ENCODE measurements at regions not wholly inside any gene's neighbourhood (a gene's known extent, or its start where the extent isn't known, plus 50 kb on each side); places are given as distances from the start of the nearest gene placed in this dataset.

DNA sequence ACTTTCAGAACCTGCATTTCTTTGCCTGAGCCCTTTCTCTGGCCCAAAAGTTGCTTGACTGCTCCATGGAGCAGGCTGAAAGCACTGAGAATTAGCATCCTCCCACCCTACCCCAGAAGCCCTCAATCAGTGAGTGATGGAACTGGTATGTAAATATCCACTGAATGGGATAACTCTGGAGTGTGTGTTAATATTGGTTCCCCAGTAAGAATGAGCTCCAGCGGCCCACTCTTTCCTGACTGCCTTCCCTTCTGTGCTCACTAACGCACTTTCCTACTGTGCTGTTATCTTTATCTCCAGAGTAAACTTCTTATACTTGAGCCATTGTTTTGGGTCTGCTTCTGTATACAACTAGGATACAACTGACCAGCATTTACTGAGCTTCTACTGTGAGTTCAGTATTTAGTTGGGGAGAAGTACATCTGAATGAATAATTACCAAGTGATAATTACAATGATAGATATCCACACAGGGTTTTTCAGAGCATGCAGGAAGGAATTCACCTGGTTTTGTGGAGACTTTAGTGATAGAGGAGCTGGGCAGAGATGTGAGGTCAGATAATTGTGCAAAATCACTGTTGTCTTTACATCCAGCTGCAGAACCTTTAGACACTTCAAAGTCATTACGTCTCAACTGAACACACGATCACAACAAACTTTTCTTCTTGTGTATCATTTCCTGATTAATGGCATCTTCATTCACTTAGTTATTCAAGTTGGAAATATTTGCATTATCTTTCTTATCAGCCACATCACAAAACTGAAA, 149.2 kb upstream of the BTG1 start:
- DNase-seq, result no peak

DNA sequence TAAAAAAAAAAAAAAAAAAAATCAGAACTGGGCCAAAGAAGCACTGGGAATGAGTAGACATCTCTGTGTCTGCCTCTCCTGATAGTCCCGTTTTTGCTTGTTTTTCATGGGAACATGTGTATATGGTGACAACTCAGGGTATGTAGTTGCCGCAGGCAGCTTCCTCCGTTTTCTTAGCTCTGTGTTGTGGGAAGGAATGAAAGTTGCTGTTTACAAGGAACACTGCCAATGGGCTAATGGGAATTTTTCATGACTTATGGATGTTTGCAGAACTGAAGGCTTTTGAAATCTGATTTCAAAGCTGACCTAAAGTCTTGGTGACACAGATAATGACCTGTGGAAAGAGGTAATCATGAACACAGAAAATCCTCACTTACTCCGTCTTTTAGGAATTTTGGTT, 146.4 kb upstream of the BTG1 start:
- no peak for DNase-seq

DNA sequence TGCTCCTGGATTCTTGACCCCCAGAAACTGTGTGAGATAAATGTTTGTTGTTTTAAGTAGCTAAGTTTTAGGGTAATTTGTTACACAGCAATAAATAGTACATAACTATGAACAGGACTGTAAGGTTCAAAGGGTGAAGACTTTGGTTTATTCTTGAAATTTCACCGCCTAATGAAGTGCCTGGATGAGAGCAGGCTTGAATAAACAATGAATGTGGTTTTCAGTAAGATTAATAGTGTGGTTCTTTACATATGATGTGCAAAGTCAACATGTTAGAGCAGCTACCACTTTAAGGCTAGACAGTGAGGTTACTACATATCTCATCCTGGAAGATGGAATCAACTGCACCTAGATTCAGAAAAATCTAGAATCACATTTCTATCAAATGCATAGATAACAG, 145.2 kb upstream of the BTG1 start:
- DNase-seq, result no peak

DNA sequence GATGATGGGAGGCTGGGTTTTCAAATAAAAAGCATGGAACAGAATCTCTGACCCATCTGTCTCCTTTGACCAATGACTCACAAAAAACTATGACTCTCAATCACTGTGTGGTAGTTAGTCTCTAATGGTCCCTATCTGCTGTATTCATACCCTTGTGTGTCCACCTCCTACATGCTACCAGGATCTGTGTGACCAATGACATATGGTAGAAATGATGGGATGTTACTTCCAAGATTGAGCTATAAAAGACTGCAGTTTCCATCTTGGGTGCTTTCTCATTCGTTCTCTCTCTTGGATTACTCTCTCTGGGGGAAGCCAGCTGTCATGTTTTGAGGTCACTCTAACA, 144.7 kb upstream of the BTG1 start:
- no peak for DNase-seq

DNA sequence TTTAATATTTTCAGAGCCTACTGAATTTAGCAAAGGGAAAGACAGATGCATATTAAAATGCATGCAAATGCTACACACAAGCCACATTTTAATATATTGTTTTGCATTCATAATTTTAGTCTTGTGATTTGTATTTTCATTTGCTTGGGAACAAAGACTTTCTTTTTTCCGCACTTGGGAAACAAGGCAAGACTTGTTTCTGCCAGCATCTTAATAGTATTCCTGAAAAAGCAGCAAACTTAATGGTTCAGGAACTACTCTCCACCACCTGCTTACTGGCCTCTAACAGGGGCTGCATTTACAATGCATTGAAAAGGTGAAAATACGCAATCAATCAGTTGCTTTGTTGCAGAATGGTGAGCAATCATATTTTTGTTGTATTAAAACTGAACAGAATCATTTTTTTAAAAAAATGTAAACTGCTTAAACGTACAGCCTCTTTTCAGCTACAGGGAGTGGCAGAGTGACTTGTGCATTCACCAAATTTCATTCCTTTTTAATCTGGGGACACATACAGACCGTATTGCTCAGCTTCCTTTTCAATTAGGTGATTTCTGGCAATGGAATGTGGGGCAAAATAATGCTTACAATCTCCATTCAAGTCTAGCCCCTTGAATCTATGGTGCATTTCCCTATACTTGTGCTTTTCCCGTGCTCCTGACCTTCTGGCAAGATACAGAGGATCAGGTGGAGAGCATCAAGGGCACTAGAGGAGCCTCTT, 144.1 kb upstream of the BTG1 start:
- DNase-seq, result no peak

DNA sequence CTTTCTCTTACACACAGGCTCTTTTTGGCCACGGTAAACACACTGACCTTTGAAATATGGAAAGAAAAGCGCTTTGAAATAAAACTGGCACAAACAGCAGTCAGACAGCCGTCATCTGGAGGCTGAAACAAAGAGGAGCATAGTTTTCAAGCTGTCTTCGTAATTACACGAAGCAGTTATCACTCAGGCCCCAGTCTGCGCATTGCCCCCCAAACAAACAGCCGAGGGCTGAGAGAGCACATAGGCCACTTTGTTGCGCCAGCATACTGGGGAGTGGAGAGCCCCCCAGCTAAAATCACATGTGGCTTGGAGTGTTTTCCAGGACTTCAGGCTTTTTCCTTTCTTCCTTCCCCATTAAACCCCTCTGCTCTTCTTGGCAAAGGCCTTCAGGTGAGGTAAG, 142.9 kb upstream of the BTG1 start:
- no peak for DNase-seq

DNA sequence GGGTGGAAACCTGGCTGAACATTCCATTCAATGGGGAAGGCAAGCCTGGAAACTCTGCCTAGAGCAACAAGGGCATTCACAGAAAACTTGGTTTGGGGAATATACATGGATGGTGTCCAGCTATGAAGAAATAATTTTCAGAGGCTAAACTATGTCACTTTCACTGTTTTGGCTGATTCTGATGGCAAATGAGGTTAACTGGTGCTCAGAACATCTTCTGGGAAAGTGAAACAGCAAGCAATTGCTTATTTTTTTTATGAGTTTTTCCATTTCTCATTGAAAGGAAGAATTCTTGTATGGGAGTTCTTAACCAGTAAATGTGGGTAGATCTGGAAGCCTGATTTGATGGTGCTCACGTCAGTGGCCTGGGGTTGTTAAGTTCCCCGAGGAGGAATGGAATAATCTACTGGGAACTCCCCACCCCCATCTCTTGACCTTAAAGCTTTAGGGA, 132.8 kb upstream of the BTG1 start:
- no peak for DNase-seq

DNA sequence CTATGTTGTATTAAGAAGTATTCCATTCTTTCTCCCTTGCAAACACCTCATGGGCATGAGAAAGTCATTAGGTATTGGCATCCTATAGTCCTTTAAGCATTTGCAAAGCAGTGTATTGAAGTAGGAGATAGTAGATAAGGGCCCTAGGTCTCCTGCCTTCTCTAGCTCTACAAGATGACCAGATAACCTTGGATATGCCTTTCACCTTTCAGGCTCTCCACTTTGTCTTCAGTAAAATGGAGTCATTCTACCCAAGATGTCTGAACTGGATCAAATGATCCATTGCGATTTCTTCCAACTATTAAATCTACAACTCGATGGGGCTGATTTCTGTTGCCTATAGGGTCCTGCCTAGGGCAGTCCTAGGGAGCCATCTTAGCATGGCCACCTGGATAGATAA, 132.1 kb upstream of the BTG1 start:
- no peak for DNase-seq

DNA sequence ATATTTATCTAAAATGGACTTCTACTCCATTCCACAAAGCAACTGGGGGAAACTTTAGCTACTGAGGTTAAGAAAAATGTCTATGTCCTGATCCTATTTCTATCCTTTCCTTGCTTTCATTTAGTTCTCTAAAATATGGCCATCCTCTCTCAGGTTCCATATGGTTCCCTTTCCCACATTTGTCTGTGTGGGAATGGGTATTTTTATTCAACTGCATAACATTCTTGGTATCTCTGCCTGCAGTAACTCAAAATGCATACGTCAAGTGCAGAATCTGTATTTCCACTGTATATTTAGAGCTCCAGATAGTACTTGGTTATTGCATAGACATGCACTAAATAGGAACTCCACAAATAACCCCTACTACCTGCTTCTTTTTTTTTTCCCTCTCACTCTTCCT, 130.6 kb upstream of the BTG1 start:
- no peak for DNase-seq

DNA sequence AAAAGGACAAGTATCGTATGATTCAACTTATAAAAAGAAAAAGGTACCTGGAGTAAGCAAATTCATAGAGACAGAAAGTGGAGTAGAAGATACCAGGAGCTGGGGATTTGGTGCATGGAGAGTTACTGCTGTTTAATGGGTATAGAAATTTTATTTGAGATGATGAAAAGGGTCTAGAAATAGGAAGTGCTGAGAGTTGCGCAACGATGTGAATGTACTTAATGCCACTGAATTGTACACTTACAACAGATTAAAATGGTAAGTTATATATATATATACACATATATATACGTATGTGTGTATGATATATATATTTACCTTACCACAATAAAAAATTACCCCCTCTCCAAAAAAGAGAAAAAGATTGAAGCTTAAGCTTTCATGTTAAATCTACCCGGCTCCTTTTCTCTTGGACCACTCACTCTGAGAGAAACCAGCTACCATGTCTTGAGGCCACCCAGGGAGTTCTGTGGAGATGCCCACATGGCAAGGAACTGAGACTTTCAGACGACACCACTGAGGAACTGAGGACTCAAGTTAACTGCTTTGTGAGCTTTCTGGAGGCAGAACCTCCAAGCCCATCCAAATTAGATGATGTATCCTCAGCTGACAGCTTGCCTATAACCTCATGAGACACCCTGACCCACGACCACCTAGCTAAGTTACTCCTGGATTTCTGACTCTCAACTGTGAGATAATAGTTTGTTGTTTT, 130.0 kb upstream of the BTG1 start:
- DNase-seq, result no peak

DNA sequence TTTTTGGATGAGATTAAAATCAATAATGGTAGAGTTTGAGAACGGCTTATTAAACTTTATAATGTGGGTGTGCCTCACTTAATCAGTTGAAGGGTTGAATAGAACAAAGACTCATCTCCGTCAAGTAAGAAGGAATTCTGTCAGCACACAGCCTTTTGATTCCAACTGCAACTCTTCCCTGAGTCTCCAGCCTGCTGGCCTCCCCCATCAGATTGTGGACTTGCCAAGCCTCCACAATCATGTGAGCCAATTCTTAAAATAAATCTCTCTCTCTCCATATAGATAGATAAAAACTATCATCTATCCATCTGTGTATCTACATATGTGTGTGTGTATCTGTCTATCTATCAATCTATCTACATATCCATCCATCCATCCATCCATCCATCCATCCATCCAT, 127.4 kb upstream of the BTG1 start:
- DNase-seq, result no peak

DNA sequence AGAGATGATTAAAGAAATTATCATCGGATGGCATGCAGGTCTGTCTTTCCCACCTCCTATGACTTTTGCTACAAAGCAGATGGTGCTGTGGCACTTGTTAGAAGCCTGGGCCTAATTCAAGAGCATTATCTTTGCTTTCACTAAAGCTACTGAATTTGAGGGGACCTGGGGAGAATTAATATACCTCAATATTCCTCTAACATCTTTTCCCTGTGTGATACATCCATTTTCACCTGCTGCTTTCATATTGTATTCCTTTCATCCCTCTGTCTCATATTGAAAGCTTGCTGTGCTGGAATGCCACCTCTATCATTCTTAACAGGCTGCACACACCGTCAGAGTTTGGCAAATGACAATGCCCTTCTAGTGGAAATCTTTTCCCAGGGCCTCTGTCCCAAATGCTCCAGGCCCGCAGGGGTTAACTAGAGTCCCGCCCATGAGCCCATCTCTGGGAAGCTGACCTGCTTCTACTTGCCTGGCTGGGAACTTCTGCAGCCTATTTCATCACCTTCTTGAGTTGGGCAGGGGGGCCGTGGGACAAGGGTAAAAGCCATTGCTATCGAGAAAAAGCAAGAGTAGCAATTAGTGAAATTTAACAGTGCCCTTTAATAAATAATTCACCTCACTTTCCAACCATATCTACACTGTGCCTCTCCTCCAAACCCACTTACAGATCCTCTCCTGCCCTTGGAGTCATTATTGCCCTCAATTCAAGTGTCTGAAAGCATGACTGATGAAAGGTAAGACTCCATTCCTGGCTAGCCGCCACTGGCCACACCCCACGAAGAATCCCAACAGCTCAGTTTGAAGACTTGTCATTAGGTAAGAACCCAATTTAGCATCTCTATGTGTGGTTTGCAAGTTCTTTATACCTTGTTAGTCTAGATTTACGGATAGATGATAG, 126.7 kb upstream of the BTG1 start:
- DNase-seq, result no peak

DNA sequence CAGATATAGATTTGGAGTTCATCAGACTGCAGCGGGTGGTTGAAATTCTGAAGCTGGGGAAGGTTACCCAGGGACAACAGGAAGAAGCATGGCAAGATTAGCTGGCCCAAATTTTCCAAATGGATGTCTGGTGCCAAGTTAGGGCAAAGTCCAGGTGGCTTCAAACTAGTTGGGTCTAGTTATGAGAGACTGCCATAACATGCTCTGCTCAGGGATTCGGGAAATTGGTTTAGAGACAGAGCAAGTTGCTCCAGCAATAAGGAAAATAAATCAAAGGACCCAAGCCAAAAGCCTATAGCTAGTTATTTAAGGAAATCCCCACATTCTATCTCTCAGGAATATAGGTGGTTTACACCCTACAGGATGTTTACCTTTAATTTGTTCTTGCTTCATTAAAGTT, 125.7 kb upstream of the BTG1 start:
- no peak for DNase-seq

DNA sequence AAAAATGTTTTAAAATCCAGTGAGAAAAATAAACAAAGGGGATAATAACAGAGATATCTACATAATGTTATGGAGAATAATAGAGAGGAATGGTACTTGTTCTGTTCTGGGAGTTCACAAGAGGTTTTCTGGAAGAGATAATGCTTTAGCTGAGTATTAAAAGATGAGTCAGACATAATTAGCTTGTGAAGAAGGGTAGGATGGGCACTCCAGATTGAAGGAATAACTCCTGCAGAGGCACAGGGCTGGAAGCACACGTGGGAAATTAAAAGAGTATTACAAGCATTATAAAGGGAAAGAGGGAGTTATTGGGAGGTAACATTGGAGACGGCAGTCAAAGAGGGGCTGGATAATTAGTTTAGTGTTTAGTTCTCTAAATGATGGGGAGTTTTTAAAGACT, 124.9 kb upstream of the BTG1 start:
- no peak for DNase-seq

DNA sequence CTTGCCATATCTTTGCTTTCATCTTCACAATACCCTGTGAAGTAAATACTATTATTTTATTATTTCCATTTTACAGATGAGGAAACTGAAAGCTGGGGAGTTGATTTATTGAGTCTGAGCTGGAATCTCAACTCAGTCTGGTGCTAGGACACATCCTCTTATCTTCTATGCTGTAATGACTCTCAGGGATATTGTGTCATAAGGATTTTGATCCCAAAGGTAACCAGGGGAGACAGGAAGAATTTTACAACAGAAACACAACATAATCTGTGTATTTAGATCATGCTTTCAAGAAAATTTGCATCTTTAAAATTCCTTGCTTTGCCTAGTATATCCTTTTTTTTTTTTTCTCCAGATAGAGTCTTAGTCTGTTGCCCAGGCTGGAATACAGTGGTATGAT, 123.3 kb upstream of the BTG1 start:
- DNase-seq, result no peak

DNA sequence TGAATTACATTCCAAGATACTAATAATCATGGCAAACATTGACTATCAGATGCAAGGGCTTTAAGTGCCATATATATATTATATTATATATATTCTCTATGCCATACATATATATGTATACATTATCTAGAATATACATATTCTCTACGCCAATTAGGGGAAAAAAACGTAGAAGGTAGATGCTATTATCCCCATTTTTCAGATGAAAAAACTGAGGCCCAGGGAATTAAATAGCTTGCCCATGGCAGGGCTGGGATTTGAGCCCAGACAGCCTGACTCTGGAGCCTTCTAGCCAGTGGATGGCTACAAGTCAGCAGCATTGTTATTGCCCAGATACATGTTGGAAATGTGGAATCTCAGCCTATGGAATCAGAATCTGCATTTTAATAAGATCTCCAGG, 116.0 kb upstream of the BTG1 start:
- DNase-seq, result no peak

DNA sequence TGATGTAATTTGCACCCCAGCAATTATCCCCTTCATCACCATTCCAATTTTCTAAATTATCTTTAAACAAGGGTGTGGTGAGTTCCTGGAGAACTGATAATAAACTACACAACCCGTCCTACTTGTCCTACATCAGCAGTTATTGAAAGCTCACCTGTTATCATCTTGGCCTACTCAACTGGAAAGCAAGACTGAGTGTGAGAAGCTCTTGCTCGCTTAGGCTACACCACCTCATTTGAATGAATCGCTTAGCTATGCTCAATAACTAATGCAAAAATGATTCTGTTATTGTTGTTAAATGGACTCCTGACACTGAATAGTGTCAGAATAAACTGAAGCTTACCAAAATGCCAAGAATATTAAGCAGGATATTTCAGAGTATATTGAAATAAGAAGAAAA, 115.4 kb upstream of the BTG1 start:
- DNase-seq, result no peak

DNA sequence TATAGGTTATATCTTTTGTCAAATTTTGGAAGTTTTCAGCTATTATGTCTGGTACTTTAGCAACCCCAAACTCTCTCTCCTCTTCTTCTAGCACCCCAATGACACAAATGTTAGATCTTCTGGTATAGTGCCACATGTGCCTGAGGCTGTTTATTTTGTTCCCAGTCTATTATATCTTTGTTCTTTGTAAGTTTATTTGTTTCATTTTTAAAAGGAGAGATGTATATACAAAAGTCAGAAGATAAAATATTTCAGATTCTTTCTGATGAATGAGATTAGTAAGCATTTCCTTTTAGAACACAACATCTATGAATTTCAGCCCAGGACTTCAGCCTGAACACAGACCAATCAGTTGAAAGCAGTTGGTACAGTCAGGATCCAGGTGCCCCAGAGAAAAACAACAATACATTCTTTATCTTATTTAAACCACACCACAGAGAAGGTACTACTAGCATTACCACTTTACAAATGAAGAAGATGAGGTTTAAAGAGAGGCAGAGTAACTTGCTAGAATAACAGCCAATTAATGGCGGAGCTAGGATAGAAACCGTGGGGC, 114.1 kb upstream of the BTG1 start:
- DNase-seq, result no peak

DNA sequence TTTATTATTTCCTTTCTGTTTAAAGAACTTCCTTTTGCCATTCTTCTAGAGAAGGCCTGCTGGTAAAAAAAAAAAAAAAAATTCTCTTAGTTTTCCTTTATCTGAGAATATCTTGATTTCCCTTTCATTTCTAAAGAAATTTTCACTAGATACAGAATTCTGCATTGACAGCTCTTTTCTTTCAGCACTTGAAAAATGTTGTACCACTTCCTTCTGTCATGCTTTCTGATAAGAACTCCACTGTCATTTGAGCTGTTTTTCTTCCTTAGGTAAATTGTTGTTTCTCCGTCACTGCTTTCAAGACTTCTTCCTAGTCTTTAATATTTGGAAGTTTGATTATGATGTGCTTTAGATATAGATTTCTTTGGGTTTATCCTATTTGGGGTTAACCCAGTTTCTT, 113.6 kb upstream of the BTG1 start:
- no peak for DNase-seq

DNA sequence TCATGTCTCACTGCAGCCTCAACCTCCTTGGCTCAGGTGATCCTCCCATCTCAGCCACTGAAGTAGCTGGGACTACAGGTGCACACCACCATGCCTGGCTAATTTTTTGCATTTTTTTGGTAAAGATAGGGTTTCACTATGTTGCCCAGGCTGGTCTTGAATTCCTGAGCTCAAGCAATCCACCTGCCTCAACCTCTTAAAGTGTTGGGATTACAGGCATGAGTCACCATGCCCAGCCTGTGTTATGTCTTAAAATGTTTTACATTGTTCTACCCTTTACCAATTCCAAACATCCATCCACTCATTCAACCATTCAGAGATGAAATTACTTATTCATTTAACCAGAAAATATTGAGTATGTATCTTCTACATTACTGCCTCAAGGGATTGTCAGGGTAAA, 111.6 kb upstream of the BTG1 start:
- no peak for DNase-seq

DNA sequence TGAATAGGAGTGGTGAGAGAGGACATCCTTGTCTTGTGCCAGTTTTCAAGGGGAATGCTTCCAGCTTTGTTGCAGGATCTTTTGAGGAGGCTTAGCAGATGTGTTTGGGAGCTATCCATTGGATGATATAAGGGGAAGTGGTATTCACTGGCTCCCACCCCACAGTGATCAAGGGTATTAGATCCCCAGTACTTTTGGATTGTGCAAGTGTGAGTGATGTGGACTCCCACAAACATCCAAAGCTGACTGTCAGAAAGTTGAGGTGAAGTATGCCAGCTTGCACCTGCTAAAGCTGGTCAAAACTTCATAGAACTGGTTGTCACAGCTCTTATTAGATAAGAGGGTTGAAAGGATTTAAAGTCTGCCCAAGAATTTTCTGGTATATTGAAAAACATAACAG, 110.1 kb upstream of the BTG1 start:
- no peak for DNase-seq

DNA sequence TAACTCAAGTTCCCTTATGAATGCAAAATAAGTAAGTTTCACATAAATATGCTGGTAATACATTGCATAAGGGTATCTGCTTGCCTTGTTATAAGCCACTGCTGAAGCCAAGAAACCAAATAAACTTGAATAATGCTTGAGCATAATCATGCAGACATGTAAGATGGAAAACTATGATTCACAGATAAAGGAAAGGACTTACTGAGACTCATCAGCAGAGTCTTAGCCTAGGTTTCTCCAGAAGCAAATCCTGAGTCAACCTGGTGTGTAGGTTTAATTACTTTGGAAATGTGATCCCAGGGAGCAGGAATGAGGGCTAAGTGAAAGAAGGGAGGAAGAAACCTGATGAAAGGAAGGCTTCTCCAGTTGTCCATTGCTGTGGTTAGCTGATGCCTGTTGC, 107.7 kb upstream of the BTG1 start:
- no peak for DNase-seq

DNA sequence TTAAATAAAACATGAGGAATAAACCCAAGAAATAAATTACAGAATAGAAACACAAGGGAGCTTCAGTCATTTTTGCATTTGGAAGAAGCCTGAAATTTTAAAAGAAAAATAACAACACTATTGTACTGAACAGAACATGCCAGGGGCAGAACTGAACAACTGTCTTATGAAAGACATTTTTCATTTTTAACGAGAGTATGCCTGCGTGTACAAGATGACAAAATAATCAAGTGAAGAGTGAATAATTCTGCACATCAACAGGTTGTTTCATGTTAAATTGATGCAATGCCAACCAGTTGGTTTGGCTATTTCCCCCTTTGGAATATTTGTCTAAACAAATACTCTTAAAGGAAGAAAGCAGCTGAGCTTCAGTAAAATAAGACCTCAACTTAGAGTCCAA, 103.3 kb upstream of the BTG1 start:
- DNase-seq, result no peak

Data from left hindlimb (tissue), 1 donor.